ENCODE measurements at regions not wholly inside any gene's neighbourhood (a gene's known extent, or its start where the extent isn't known, plus 50 kb on each side); places are given as distances from the start of the nearest gene placed in this dataset.

- TF ChIP-seq ZGPAT (CRISPR knock-in tag; IDR thresholded peaks at IDR 0.05), result no peak
- no peak for TF ChIP-seq MAX (IDR thresholded peaks at IDR 0.05)
- TF ChIP-seq NFIC (IDR thresholded peaks at IDR 0.05; ENCODE audit: low read length), result no peak
- TF ChIP-seq GABPB1 (CRISPR knock-in tag; IDR thresholded peaks at IDR 0.05), result no peak
- TF ChIP-seq MAFG (CRISPR knock-in tag; IDR thresholded peaks at IDR 0.05), result no peak
- no peak for TF ChIP-seq HOXA7 (CRISPR knock-in tag; IDR thresholded peaks at IDR 0.05)
- TF ChIP-seq POLR2A (IDR thresholded peaks at IDR 0.05; ENCODE audit: insufficient read depth in 1 of 2, low read depth in 2 of 2, low read length in 2 of 2), result no peak
- no peak for TF ChIP-seq SMARCC2 (IDR thresholded peaks at IDR 0.05)
- TF ChIP-seq SALL2 (CRISPR knock-in tag; IDR thresholded peaks at IDR 0.05), result no peak
- no peak for TF ChIP-seq MTF2 (CRISPR knock-in tag; IDR thresholded peaks at IDR 0.05; ENCODE audit: borderline replicate concordance)
- TF ChIP-seq, protein P1, sequence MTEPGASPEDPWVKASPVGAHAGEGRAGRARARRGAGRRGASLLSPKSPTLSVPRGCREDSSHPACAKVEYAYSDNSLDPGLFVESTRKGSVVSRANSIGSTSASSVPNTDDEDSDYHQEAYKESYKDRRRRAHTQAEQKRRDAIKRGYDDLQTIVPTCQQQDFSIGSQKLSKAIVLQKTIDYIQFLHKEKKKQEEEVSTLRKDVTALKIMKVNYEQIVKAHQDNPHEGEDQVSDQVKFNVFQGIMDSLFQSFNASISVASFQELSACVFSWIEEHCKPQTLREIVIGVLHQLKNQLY (CRISPR knock-in tag; IDR thresholded peaks at IDR 0.05), result no peak
- no peak for TF ChIP-seq IKZF4 (CRISPR knock-in tag; IDR thresholded peaks at IDR 0.05; ENCODE audit: borderline replicate concordance, low read depth, not compliant biosample characterization)
These were observed 301.8 kb upstream of the MGMT start for GRCh38 chr10:129165076-129165720.

Measured in HepG2 (cell line).